Naive thymus-derived CD4-positive, alpha-beta T cell (primary cell): ENCODE measurements at regions not wholly inside any gene's neighbourhood (a gene's known extent, or its start where the extent isn't known, plus 50 kb on each side); places are given as distances from the start of the nearest gene placed in this dataset.

ENCODE experiments used
- ATAC-seq: fragments of 150-1000 bp; cut with Tn5 transposase; 2 replicates; pipeline ENCODE4 v1.10.0; 2021; ENCODE audit warnings: mild to moderate bottlenecking, moderate library complexity
- CTCF ChIA-PET: fragments of 350-600 bp; sonication (Branson Sonifier 250); formaldehyde crosslinking; loops from one replicate; lab custom pipeline; 2021; ENCODE audit warnings: antibody characterized with exemption; lab: Charles Lee
- POLR2A ChIA-PET: fragments of 350-600 bp; sonication (Branson Sonifier 250); formaldehyde crosslinking; loops from one replicate; lab custom pipeline; 2021; ENCODE audit warnings: antibody characterized with exemption, inconsistent platforms; lab: Charles Lee
- DNase-seq, 9 donors: peaks; one replicate each; pipeline versions ENCODE4 v3.0.0 to v3.0.0-alpha.2; 2020 to 2022; ENCODE audit warnings: mixed read lengths in 1 of 9
- H3K27ac ChIP-seq: one replicate; pipeline ENCODE4 v1.7.0; 2013; ENCODE audit warnings: mild to moderate bottlenecking, low read depth, low read length, moderate library complexity
- H3K27me3 ChIP-seq, 2 donors: one replicate each; pipeline ENCODE4 v1.7.0; 2013; ENCODE audit warnings: low read length in 2 of 2, mild to moderate bottlenecking in 2 of 2, moderate library complexity in 2 of 2; ENCODE audit not compliant: control insufficient read depth in 2 of 2, insufficient read depth in 2 of 2
- H3K36me3 ChIP-seq, 3 experiments: 1 replicate in 2 of 3; 2 replicates in 1 of 3; pipeline ENCODE4 v1.7.0; 2013; ENCODE audit warnings: low read length in 3 of 3, mild to moderate bottlenecking in 3 of 3, moderate library complexity in 1 of 3; ENCODE audit not compliant: insufficient read depth in 3 of 3, control insufficient read depth in 2 of 3
- H3K4me1 ChIP-seq, 2 donors: one replicate each; pipeline ENCODE4 v1.7.0; 2013; ENCODE audit warnings: low read length in 2 of 2, mild to moderate bottlenecking in 2 of 2, moderate library complexity in 1 of 2; ENCODE audit not compliant: control insufficient read depth in 2 of 2, insufficient read depth in 2 of 2
- H3K4me3 ChIP-seq: 2 replicates; pipeline ENCODE4 v1.7.0; 2013; ENCODE audit warnings: mild to moderate bottlenecking, low read length
- H3K9me3 ChIP-seq, 3 experiments: 1 replicate in 2 of 3; 2 replicates in 1 of 3; pipeline ENCODE4 v1.7.0; 2013; ENCODE audit warnings: low read length in 3 of 3; ENCODE audit not compliant: control insufficient read depth in 2 of 3
- H3K27ac Mint-ChIP-seq, 9 donors: one replicate each; pipeline ENCODE4 v1.8.0; 2020 to 2022; ENCODE audit warnings: mixed read lengths in 9 of 9, mild to moderate bottlenecking in 8 of 9, moderate library complexity in 5 of 9, inconsistent platforms in 2 of 9
- H3K27me3 Mint-ChIP-seq, 5 donors: one replicate each; pipeline ENCODE4 v1.8.0; 2021 to 2022; ENCODE audit warnings: mixed read lengths in 5 of 5, mild to moderate bottlenecking in 1 of 5
- H3K36me3 Mint-ChIP-seq, 5 donors: one replicate each; pipeline ENCODE4 v1.8.0; 2020 to 2022; ENCODE audit warnings: mixed read lengths in 5 of 5, mild to moderate bottlenecking in 3 of 5, inconsistent platforms in 1 of 5
- H3K4me1 Mint-ChIP-seq, 7 donors: one replicate each; pipeline ENCODE4 v1.8.0; 2020 to 2022; ENCODE audit warnings: mixed read lengths in 7 of 7, mild to moderate bottlenecking in 3 of 7, inconsistent platforms in 1 of 7
- H3K4me3 Mint-ChIP-seq, 10 donors: one replicate each; pipeline ENCODE4 v1.8.0; 2020 to 2022; ENCODE audit warnings: mild to moderate bottlenecking in 10 of 10, mixed read lengths in 10 of 10, moderate library complexity in 6 of 10, inconsistent platforms in 2 of 10
- H3K9me3 Mint-ChIP-seq, 11 donors: one replicate each; pipeline ENCODE4 v1.8.0; 2020 to 2022; ENCODE audit warnings: mixed read lengths in 11 of 11, mild to moderate bottlenecking in 4 of 11, inconsistent platforms in 1 of 11, moderate library complexity in 1 of 11
- intact Hi-C, 2 donors: fragments of 100-400 bp; cut with micrococcal nuclease; formaldehyde crosslinking; loops; one replicate each; pipeline ENCODE4 v1.15.1; 2023

DNA sequence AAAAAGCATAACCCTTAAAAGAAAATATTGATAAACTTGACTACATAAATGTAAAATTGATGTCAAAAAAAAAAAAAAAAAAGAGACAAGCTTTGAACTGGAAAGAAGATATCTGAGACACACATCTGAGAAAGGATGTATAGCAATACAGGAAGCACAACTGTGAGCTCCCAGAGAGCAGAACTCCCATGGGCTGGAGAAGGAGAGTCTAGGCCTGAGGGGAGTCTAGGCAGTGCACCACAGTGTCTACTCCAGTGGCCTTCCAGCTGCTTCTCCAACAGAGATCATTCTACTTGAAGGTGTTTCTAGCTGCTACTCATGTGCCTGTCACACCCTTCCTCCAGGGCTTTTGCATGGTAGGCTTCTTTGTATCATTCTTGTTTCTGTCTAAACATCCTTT, 54.2 kb upstream of the SYT9 start:
- ATAC-seq (no peak), DNase-seq (no peak)
- ChIA-PET CTCF (no interaction called here), POLR2A (no interaction called here)
- no peak overlapping the region for H3K4me3 Mint-ChIP-seq
- no peak overlapping the region for H3K27ac Mint-ChIP-seq
- no peaks in the 10 kb centered on the region for H3K4me1 Mint-ChIP-seq
- no peaks in the 10 kb centered on the region for H3K9me3 Mint-ChIP-seq
- H3K4me1 ChIP-seq: no peaks in the 10 kb centered on the region
- H3K36me3 Mint-ChIP-seq: no peaks in the 10 kb centered on the region
- H3K4me3 ChIP-seq: no peak overlapping the region
- no peaks in the 10 kb centered on the region for H3K27me3 ChIP-seq
- no peaks in the 10 kb centered on the region for H3K9me3 ChIP-seq
- H3K36me3 ChIP-seq: no peaks in the 10 kb centered on the region
- H3K27ac ChIP-seq: no peak overlapping the region
- H3K27me3 Mint-ChIP-seq: peaks cover 0 to 26% (median 7%) of the 10 kb centered on the region in 5 donors
- intact Hi-C loops: no loop called here
